Vagina (tissue), 2 donors: ENCODE measurements at regions not wholly inside any gene's neighbourhood (a gene's known extent, or its start where the extent isn't known, plus 50 kb on each side); places are given as distances from the start of the nearest gene placed in this dataset.

ENCODE experiments used
- POLR2A ChIP-seq, 2 donors: fragments of 450-650 bp; IDR thresholded peaks; one replicate each; pipeline ENCODE4 v1.6.1; 2017; ENCODE audit warnings: antibody characterized with exemption in 2 of 2, mild to moderate bottlenecking in 2 of 2, moderate library complexity in 2 of 2
- POLR2AphosphoS5 ChIP-seq, 2 donors: sonication (generic); formaldehyde crosslinking; IDR thresholded peaks; one replicate each; pipeline ENCODE4 v1.9.0; 2017; ENCODE audit warnings: antibody characterized with exemption in 2 of 2, mild to moderate bottlenecking in 2 of 2, low read depth in 1 of 2; ENCODE audit not compliant: insufficient read depth in 1 of 2

- no peak for TF ChIP-seq POLR2AphosphoS5 (IDR thresholded peaks at IDR 0.05; ENCODE audit: insufficient read depth in 1 of 2, low read depth in 1 of 2)
- TF ChIP-seq POLR2A (IDR thresholded peaks at IDR 0.05) = no peak
Observed at GRCh38 chr4:27145597-27145996, 285.0 kb downstream of the STIM2 start.
